HUDEP-2 (cell line): ENCODE measurements at regions not wholly inside any gene's neighbourhood (a gene's known extent, or its start where the extent isn't known, plus 50 kb on each side); places are given as distances from the start of the nearest gene placed in this dataset.

Experiments used
- DNase-seq, 76 experiments: peaks; one replicate each; lab custom pipeline; 2025; ENCODE audit not compliant: unreplicated experiment in 76 of 76; lab: John Stamatoyannopoulos, UW

GRCh38 chrX:115487608-115488007 lies 73.4 kb upstream of the PLS3 start:
- DNase-seq: no peak

DNA sequence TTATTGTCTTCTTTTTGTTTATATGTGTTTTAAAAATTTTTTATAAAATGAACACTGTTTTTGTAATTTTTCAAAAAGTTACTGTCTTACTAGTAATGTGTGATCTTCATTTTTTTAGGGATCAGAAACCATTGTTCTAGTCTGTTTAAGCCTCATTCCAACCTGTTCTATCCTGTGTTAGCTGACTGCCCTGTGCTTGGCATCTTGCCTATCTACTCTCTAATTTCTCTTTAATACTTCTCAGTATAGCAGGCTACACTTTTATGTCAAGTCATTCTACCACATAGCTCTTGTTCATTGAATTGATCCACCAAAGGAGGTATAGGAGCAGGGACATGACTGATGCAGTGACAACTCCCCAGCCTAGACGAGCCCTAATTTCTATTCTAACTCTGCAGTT lies 70.2 kb upstream of the PLS3 start:
- DNase-seq: no peak

DNA sequence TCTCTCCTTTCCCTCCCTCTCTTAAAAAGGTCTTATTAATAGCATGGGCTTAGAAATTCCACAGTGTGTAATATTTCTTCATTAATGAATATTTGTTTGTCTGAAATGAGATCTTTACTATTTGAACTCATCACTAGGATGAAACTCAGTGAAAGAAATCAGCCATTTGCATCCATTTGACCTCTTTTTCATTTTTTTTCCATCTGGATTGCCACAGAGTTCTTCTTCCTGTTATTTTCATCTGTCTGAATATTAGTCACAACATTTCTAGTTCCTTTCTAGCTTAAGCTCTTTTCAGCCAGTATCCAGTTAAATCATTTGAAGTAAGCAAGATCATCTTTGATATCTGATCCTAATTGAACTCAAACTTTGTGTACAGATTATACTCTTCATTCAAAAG lies 69.2 kb upstream of the PLS3 start:
- DNase-seq: no peak

DNA sequence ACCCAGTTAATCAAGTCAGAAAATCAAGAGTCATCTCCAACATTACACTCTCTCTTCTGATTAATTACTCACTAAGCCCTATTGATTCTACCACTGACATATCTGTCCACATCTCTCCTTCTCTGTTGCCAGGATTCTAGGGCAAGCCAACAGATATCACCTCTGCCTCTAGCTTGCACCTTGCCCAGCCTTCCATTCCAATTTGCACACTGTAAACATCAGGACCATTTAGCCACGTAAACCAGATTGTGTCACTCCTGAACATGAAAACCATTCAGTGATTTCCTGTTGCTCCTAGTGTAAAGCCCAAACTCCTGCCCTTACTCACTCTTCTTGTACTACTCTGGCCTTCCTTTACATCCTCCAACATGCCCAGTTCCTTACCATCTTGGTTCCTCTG lies 68.0 kb upstream of the PLS3 start:
- no peak for DNase-seq

DNA sequence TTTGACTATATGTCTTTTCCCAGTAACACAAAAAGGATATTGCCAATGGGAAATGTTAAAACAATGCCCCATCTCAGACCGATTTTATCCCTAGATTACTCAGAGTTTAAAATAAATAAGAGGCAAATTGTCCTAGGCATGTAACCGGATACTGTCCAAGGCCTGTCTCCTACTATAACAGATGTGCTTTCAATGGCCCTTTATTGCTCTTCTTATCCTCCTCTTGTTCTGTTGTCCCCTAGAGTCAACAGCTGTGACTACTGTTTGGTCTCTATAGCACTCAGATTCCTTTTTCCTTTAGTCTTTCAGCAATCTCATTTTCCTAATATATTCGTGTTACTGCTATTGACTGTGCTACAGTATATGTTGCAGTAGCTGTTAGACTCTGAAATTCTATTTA lies 66.8 kb upstream of the PLS3 start:
- DNase-seq: no peak

GRCh38 chrX:115499112-115499805 lies 61.7 kb upstream of the PLS3 start:
- DNase-seq: no peak

DNA sequence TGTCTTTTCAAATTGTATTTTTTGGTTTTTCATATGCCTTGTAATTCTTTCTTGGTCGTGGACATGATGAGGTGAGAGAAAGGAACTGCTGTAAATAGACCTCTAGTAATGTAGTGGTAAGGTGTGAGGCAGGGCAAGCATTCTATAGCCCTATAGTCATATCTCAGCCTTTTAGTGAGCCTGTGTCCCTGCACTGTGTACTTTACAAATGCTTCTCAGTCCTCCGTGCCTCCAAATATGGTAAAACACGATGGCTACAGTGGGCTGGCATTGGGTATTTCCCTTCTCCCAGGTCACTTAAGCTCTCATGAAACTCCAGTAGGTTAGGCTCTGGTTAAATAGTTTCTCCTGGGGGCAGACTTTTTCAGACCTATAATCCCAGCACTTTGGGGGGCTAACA lies 57.9 kb upstream of the PLS3 start:
- DNase-seq: no peak

GRCh38 chrX:115504167-115504566 lies 56.8 kb upstream of the PLS3 start:
- DNase-seq: no peak
